AG09309 (cell line): ENCODE measurements at regions not wholly inside any gene's neighbourhood (a gene's known extent, or its start where the extent isn't known, plus 50 kb on each side); places are given as distances from the start of the nearest gene placed in this dataset.

Experiments used
- DNase-seq: peaks from one replicate; pipeline ENCODE4 v3.0.0-alpha.2; 2010; ENCODE audit warnings: low read depth
- H3K4me3 ChIP-seq: 2 replicates; pipeline ENCODE4 v1.5.1; 2011; ENCODE audit warnings: mild to moderate bottlenecking, low read depth, low read length, moderate library complexity; ENCODE audit not compliant: control insufficient read depth
- TF ChIP-seq, protein P1 (sequence below): IDR thresholded peaks from 2 replicates; pipeline ENCODE4 v1.5.1; 2011; ENCODE audit warnings: mild to moderate bottlenecking, low read depth, low read length, inconsistent platforms; ENCODE audit not compliant: insufficient read depth, control insufficient read depth; ENCODE audit errors: missing control alignments

DNA sequence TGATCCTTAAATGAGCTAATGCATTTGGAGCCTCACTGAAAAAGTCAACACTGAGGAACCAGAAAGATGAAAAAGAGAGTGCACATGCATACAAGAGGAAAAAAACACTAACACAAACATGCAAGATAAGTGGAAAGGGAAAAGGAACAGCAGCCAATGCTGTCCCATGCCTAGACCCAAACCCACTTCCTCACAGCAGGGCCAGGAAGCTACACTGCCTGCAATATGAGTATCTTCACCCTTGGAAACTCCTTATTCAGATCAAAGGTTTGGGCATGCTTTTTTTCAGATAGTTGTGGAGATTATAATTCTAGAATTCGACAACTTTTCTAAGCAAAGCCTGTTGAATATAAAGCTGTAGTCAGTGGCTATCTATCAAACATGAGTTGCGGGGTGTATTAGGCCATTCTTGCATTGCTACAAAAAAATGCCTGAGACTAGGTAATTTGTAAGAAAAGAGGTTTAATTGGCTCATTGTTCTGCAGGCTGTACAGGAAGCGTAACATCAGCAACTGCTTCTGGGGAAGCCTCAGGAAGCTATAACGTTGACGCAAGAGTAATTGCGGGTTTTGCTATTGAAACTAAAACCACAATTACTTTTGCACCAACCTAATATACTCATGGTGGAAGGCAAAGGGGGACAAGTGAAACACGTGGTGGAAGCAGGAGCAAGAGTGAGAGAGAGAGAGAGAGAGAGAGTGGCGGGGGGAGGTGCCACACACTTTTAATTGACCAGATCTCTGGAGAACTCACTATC lies 138.2 kb downstream of the MBD2 start:
- no peak overlapping the region for H3K4me3 ChIP-seq
- TF ChIP-seq, protein P1, sequence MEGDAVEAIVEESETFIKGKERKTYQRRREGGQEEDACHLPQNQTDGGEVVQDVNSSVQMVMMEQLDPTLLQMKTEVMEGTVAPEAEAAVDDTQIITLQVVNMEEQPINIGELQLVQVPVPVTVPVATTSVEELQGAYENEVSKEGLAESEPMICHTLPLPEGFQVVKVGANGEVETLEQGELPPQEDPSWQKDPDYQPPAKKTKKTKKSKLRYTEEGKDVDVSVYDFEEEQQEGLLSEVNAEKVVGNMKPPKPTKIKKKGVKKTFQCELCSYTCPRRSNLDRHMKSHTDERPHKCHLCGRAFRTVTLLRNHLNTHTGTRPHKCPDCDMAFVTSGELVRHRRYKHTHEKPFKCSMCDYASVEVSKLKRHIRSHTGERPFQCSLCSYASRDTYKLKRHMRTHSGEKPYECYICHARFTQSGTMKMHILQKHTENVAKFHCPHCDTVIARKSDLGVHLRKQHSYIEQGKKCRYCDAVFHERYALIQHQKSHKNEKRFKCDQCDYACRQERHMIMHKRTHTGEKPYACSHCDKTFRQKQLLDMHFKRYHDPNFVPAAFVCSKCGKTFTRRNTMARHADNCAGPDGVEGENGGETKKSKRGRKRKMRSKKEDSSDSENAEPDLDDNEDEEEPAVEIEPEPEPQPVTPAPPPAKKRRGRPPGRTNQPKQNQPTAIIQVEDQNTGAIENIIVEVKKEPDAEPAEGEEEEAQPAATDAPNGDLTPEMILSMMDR: no peak
- DNase-seq: no peak

DNA sequence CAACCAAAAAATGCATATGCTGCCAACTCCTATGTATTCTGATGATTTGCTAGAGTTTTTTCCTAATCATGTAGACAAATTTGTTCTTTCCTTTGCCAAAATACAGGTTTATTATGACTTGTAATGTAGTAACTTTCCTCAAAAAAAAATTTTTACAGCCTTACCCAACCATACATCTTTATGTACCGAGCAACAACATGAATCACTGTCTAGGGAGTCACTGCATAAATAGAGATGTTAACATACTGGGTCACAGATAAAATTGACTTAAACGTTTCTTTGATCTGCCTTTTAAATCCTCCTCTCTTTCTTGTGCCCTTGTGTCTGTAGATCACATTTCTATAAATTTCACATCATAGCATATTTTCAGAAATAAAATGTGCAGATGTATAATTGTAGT lies 143.6 kb downstream of the MBD2 start:
- H3K4me3 ChIP-seq: no peak overlapping the region
- DNase-seq: no peak
- TF ChIP-seq, protein P1: no peak

DNA sequence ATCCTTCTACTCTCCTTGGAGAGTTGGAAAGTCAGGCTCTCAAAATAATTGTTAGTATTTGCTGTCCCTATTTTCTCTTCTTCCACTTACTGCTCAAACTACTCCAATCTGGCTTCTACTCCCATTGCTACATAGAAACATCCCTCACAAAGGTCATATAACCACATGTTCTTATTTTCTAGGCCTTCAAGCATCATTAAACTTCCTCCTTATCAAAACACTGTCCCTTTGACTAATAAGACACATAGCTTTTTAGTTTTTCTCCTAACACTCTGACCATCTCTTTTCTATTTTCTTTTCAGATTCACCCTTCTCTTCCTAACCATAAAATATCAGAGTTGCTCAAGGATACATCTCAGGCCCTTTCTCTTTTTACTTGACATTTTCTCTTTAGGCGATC lies 148.3 kb downstream of the MBD2 start:
- H3K4me3 ChIP-seq: no peak overlapping the region

DNA sequence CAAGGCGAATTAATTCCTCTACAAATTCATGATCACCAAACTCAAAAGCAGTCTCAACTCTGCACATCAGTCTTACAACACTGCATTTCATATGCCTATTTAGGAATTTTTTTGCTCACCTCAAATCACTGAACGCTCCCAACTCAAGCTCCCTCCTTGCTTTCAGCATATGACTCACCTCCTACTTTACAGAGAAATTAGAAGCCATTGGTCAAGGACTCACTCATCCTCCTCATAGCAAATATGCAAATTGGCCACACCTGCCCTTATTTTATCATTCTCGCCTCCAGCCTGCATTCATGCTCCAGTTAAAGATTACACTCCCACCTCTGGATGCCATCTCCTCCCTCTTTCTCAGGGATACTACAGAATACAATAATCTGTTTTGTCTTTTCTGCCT lies 148.8 kb downstream of the MBD2 start:
- no peak for DNase-seq
- H3K4me3 ChIP-seq: no peak overlapping the region
- TF ChIP-seq, protein P1: no peak

More for the DNA sequence above, 148.3 kb downstream of the MBD2 start:
- TF ChIP-seq, protein P1: no peak
- DNase-seq: no peak

DNA sequence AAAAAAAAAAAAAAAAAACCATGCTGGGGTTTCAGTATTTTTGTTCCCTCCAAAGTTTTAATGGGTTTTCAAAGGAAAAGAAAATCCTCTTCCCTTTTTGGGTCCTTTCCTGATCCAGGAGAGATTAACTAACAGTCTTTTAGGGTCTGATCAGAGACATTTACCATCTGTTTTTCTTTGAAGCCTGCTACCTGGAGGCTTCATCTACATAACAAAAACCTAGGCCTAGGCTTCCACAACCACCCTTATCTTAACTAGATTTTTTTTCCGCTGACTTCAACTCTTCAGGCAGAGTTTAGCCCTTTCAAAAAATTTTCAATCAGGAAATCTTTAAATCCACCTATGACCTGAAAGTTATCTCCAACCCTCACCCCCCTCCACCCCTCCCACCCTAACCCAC lies 154.7 kb downstream of the MBD2 start:
- no peak for DNase-seq
- TF ChIP-seq, protein P1: no peak
- no peak overlapping the region for H3K4me3 ChIP-seq

DNA sequence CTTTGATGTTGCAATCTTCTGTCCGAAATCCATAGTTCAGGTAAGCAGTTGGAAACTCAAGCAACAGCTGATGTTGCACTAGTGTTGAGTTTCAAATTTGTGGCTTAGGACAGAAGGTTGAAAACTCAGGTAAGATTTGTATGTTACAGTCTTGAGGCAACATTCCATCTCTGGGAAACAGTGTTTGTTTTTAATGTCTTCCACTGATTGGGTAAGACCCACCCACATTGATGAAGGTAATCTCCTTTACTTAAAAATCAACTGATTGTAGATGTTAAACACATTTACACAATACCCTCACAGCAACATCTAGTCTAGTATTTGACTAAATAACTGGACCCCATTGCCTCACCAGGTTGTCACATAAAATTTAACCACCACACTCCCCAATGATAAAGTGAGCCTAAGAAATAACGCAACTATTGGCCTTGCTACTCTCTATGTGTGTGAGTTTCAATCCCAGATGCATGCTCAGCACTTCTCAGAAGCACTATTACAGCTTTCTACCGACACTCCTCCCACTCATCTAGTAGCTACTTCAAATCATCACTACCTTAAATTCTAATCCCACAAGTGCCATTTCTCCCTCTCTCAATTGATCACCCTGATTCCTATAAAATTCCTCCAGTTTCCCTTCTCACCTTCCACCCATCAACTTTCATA lies 164.0 kb downstream of the MBD2 start:
- TF ChIP-seq, protein P1: no peak
- H3K4me3 ChIP-seq: no peak overlapping the region
- DNase-seq: no peak
